HUES64 (cell line): ENCODE measurements at regions not wholly inside any gene's neighbourhood (a gene's known extent, or its start where the extent isn't known, plus 50 kb on each side); places are given as distances from the start of the nearest gene placed in this dataset.

Experiments
- H3K27ac ChIP-seq: 2 replicates; pipeline ENCODE4 v1.7.0; 2013; ENCODE audit warnings: low read depth, low read length, inconsistent platforms
- H3K27me3 ChIP-seq: 2 replicates; pipeline ENCODE4 v1.6.1; 2013; ENCODE audit warnings: mild to moderate bottlenecking, low read length; ENCODE audit not compliant: insufficient read depth
- H3K36me3 ChIP-seq: 2 replicates; pipeline ENCODE4 v1.6.1; 2013; ENCODE audit warnings: mild to moderate bottlenecking, low read length; ENCODE audit not compliant: insufficient read depth
- H3K4me1 ChIP-seq: 2 replicates; pipeline ENCODE4 v1.6.1; 2013; ENCODE audit warnings: mild to moderate bottlenecking, low read length, moderate library complexity; ENCODE audit not compliant: insufficient read depth
- H3K4me3 ChIP-seq: 2 replicates; pipeline ENCODE4 v1.5.1; 2013; ENCODE audit warnings: mild to moderate bottlenecking, low read length, moderate library complexity
- H3K9ac ChIP-seq: 2 replicates; pipeline ENCODE4 v1.6.1; 2013; ENCODE audit warnings: mild to moderate bottlenecking, low read depth, low read length
- H3K9me3 ChIP-seq: 2 replicates; pipeline ENCODE4 v1.6.1; 2013; ENCODE audit warnings: low read depth, low read length; ENCODE audit not compliant: insufficient read depth
- WGBS: fragments of 150-250, 120-280 bp; methylation state at CpG from one replicate; pipeline ENCODE4 v1.1.7; 2013; ENCODE audit warnings: missing lambda C conversion rate; 5-methylcytosine and 5-hydroxymethylcytosine counted together

- Histone ChIP-seq H3K4me3 (no peak overlapping the region), H3K9ac (no peak overlapping the region), H3K27ac (no peak overlapping the region), H3K36me3 (no peaks in the 10 kb centered on the region), H3K27me3 (no peaks in the 10 kb centered on the region), H3K9me3 (no peaks in the 10 kb centered on the region), H3K4me1 (peaks cover 9% of the 10 kb centered on the region)
- 85% methylated on average over 6 of the region's 6 CpGs for WGBS
Observed at GRCh38 chr3:128569756-128570155, 76.8 kb upstream of the GATA2 start.

GRCh38 chr3:128568602-128569490, 75.8 kb upstream of the GATA2 start:
- H3K27me3 ChIP-seq, result no peaks in the 10 kb centered on the region
- peak overlapping the region; percentile 34 for H3K9ac ChIP-seq
- no peaks in the 10 kb centered on the region for H3K9me3 ChIP-seq
- H3K4me3 ChIP-seq, result no peak overlapping the region
- no peaks in the 10 kb centered on the region for H3K36me3 ChIP-seq
- H3K4me1 ChIP-seq, result peaks cover 9% of the 10 kb centered on the region
- peak overlapping the region; percentile 91 for H3K27ac ChIP-seq
- 46% methylated on average over 15 of the region's 17 CpGs for WGBS

DNA sequence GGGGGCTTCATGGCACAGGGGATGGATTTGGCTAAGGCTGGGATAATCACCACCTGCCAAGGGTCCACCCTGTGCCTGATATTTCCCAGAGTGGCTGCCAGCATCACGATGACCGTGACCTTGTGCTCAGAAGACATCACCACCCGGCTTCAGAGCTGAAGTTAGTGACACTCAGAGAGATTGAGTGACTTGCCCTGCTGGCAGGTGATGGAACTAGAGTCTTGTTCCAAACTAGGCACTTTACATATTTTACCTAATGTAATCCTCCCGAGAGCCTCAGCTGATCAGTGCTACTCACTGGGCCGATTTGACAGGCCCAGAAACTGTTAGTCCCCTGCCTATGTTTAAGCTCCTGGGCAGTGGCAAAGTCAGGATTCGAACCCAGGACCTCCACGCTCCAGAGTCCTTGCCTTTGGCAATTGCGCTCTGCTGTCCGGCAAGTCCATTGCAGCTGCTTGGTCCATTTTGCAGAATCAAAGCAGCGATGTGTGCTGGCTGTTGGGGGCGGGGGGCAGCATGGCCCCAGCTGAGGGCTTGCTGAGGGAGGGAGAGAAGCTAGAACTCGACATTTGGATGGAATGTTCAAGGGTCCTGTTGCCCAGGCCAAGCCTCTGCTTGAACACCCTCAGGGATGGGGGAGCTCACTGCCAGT, 74.8 kb upstream of the GATA2 start:
- Histone ChIP-seq H3K4me1 (peaks cover 4% of the 10 kb centered on the region), H3K27me3 (no peaks in the 10 kb centered on the region), H3K27ac (peak overlapping the region; percentile 91), H3K9me3 (no peaks in the 10 kb centered on the region), H3K9ac (0 out of 2 replicates have a peak overlapping the region, but pooled peaks have one; percentile 34), H3K4me3 (no peak overlapping the region), H3K36me3 (no peaks in the 10 kb centered on the region)
- WGBS, result 84% methylated on average over 12 of the region's 12 CpGs

- Histone ChIP-seq H3K36me3 (no peaks in the 10 kb centered on the region), H3K27ac (no peak overlapping the region), H3K9ac (no peak overlapping the region), H3K4me3 (no peak overlapping the region), H3K27me3 (no peaks in the 10 kb centered on the region), H3K4me1 (peaks cover 4% of the 10 kb centered on the region), H3K9me3 (no peaks in the 10 kb centered on the region)
- 92% methylated on average over 6 of the region's 6 CpGs for WGBS
Observed at GRCh38 chr3:128567141-128567540, 74.1 kb upstream of the GATA2 start.

DNA sequence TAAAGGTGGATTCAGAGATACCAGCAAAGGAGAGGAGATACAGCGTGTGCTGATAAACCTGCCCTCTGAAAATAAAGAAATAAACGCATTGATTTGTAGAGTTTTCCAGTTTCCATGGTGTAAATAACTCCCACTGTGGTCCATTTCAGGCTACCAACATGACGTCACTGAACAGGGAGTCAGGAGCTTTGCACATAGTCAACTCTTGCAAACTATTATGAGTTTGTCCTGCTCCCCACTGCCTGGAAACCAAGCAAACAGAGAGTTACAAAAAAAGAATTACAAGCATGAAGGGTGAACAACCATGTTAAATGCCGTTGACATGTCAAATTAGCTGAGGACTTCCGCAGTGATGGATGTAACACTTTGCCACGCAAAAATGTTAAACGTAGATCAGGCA, 70.4 kb upstream of the GATA2 start:
- Histone ChIP-seq H3K27ac (no peak overlapping the region), H3K9me3 (no peaks in the 10 kb centered on the region), H3K9ac (no peak overlapping the region), H3K36me3 (no peaks in the 10 kb centered on the region), H3K4me1 (peaks cover 14% of the 10 kb centered on the region), H3K4me3 (no peak overlapping the region), H3K27me3 (no peaks in the 10 kb centered on the region)
- WGBS, result 91% methylated on average over 7 of the region's 7 CpGs

DNA sequence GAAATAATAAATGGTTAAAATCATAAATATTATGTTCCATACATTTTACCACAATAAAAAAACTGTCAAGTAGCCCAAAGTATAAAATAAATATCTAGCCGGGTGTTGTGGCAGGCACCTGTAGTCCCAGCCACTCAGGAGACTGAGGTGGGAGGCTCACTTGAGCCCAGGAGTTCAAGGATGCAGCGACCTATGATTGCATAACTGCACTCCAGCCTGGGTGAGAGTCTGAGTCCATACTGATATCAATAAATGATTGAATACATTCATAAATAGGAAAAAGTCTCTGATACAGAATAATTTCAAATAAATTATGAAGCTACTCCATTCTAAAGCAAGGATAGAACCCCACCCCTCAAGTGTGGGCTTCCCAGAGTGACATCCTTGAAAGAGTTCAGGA, 68.5 kb upstream of the GATA2 start:
- no peaks in the 10 kb centered on the region for H3K36me3 ChIP-seq
- no peaks in the 10 kb centered on the region for H3K9me3 ChIP-seq
- peaks cover 10% of the 10 kb centered on the region; the same call in 1 of the 2 replicates for H3K4me1 ChIP-seq
- H3K4me3 ChIP-seq, result no peak overlapping the region
- H3K9ac ChIP-seq, result no peak overlapping the region
- WGBS, result 97% methylated on average over 2 of the region's 2 CpGs
- H3K27me3 ChIP-seq, result peaks cover under 1% of the 10 kb centered on the region; the same call in 1 of the 2 replicates
- no peak overlapping the region for H3K27ac ChIP-seq

- Histone ChIP-seq H3K27me3 (peaks cover 8% of the 10 kb centered on the region), H3K36me3 (no peaks in the 10 kb centered on the region), H3K4me3 (no peak overlapping the region), H3K9ac (no peak overlapping the region), H3K4me1 (peaks cover 10% of the 10 kb centered on the region; the same call in 1 of the 2 replicates), H3K27ac (no peak overlapping the region), H3K9me3 (no peaks in the 10 kb centered on the region)
- WGBS, result 97% methylated on average over 12 of the region's 12 CpGs
Observed at GRCh38 chr3:128560768-128561167, 67.8 kb upstream of the GATA2 start.

- Histone ChIP-seq H3K36me3 (no peaks in the 10 kb centered on the region), H3K4me3 (no peak overlapping the region), H3K4me1 (peaks cover 10% of the 10 kb centered on the region; the same call in 1 of the 2 replicates), H3K27ac (no peak overlapping the region), H3K9ac (no peak overlapping the region), H3K9me3 (no peaks in the 10 kb centered on the region), H3K27me3 (peaks cover 18% of the 10 kb centered on the region)
- WGBS, result 55% methylated on average over 17 of the region's 17 CpGs
Observed at GRCh38 chr3:128559486-128560225, 66.7 kb upstream of the GATA2 start.

DNA sequence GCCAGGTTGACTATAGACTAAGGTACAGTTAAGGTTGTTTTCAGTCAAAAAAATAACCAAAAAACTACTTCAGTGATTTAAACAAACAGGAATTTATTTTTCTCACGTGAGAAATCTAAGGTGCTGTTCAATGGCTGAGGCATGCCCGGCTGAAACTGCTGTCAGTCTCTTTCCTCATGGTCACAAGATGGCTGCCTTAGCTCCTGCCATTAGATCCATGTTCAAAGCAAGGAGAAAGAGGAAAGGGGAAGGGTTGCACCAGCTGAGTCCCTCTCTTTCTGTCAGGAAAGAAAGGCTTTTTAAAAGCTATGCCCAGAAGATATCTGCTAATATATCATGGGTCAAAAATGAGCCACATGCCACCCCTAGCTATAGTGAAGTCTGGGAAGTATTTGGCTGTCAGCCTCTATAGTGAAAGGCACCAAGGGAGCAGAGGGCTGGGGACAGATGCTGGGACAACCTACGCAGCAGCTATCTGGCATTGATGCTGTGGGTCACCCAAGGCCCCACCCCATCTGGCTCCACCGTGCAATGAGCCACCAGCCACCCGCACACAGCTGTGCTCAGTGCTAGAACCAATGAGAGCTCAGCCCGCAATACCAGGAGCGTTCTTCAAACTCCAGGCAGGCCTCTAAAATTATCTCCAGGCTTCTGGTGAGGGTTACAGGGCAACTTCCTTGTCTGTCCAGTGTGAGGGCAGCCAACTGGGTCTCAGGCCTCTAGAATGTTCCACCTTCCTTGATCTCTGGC, 64.7 kb upstream of the GATA2 start:
- 94% methylated on average over 7 of the region's 7 CpGs for WGBS
- Histone ChIP-seq H3K36me3 (no peaks in the 10 kb centered on the region), H3K27ac (no peak overlapping the region), H3K4me1 (peaks cover 10% of the 10 kb centered on the region; the same call in 1 of the 2 replicates), H3K4me3 (no peak overlapping the region), H3K27me3 (peaks cover 30% of the 10 kb centered on the region), H3K9ac (no peak overlapping the region), H3K9me3 (no peaks in the 10 kb centered on the region)

- Histone ChIP-seq H3K4me3 (no peak overlapping the region), H3K9ac (no peak overlapping the region), H3K27me3 (peaks cover 30% of the 10 kb centered on the region), H3K27ac (no peak overlapping the region), H3K4me1 (peaks cover 10% of the 10 kb centered on the region; the same call in 1 of the 2 replicates), H3K36me3 (no peaks in the 10 kb centered on the region), H3K9me3 (no peaks in the 10 kb centered on the region)
- 89% methylated on average over 12 of the region's 12 CpGs for WGBS
Observed at GRCh38 chr3:128556907-128557306, 63.9 kb upstream of the GATA2 start.
